ENCODE measurements at regions not wholly inside any gene's neighbourhood (a gene's known extent, or its start where the extent isn't known, plus 50 kb on each side); places are given as distances from the start of the nearest gene placed in this dataset.

DNA sequence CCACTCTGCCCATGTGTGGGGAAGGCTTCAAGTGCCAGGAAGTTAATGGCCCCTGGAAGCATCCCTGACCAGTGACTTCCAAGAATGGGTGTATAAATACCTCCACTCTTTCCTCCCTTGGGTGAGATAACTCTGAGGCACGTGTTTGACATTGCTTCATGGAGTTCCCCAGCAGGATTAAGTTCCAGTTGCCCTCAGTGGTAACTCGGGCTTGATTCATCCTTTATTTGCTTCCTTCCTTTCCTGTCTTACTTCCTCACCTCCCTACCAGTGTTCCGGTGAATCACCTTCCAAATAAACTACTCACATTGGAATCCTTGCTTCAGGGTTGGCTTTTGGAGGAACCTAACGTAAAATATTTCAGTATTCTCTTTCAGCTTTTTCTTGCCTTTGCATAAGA lies 84.6 kb upstream of the JAG1 start:
- TF ChIP-seq POLR2A (IDR thresholded peaks at IDR 0.05; ENCODE audit: low read length) (no peak), GATA1 (IDR thresholded peaks at IDR 0.05; ENCODE audit: low read depth, low read length) (no peak)
